Right renal pelvis (tissue), 4 donors: ENCODE measurements at regions not wholly inside any gene's neighbourhood (a gene's known extent, or its start where the extent isn't known, plus 50 kb on each side); places are given as distances from the start of the nearest gene placed in this dataset.

Source experiments
- DNase-seq, 4 donors: peaks; one replicate each; pipeline ENCODE4 v3.0.0-alpha.2; 2013; ENCODE audit warnings: low read depth in 4 of 4, low spot score in 3 of 4, missing footprints in 1 of 4

GRCh38 chr15:46366360-46367007, 731.7 kb downstream of the SQOR start:
- no peak for DNase-seq

- no peak for DNase-seq
These were observed 749.1 kb downstream of the SQOR start for GRCh38 chr15:46383978-46384377.

- DNase-seq = no peak
These were observed 751.5 kb downstream of the SQOR start for GRCh38 chr15:46386356-46386755.

GRCh38 chr15:46389739-46390138, 754.9 kb downstream of the SQOR start:
- no peak for DNase-seq

- no peak for DNase-seq
These were observed 759.6 kb downstream of the SQOR start for GRCh38 chr15:46394463-46394862.

GRCh38 chr15:46408312-46408711, 773.5 kb downstream of the SQOR start:
- no peak for DNase-seq

GRCh38 chr15:46409841-46410301, 775.0 kb downstream of the SQOR start:
- DNase-seq = no peak

GRCh38 chr15:46410705-46411104, 775.9 kb downstream of the SQOR start:
- peak; percentile 20 to 68 (median 57) for DNase-seq

GRCh38 chr15:46411900-46412299, 777.1 kb downstream of the SQOR start:
- no peak for DNase-seq

- no peak for DNase-seq
These were observed 779.0 kb downstream of the SQOR start for GRCh38 chr15:46413799-46414198.

- no peak for DNase-seq
These were observed 781.7 kb downstream of the SQOR start for GRCh38 chr15:46416544-46416943.

- no peak for DNase-seq
These were observed 786.2 kb downstream of the SQOR start for GRCh38 chr15:46420990-46421389.

- peak in 1 of 4 donors; percentile 10 for DNase-seq
These were observed 806.6 kb downstream of the SQOR start for GRCh38 chr15:46441294-46442062.

- DNase-seq = no peak
These were observed 807.4 kb downstream of the SQOR start for GRCh38 chr15:46442184-46442583.

GRCh38 chr15:46442901-46443590, 808.2 kb downstream of the SQOR start:
- peak in 1 of 4 donors; percentile 12 for DNase-seq

- no peak for DNase-seq
These were observed 815.4 kb downstream of the SQOR start for GRCh38 chr15:46450112-46450809.

- DNase-seq = no peak
These were observed 816.0 kb downstream of the SQOR start for GRCh38 chr15:46450810-46451182.

GRCh38 chr15:46452297-46452820, 817.5 kb downstream of the SQOR start:
- no peak for DNase-seq

- peak in 1 of 4 donors; percentile 6 for DNase-seq
These were observed 821.6 kb downstream of the SQOR start for GRCh38 chr15:46456456-46456855.

- no peak for DNase-seq
These were observed 825.7 kb downstream of the SQOR start for GRCh38 chr15:46460431-46461094.
